ENCODE measurements at regions not wholly inside any gene's neighbourhood (a gene's known extent, or its start where the extent isn't known, plus 50 kb on each side); places are given as distances from the start of the nearest gene placed in this dataset.

- TF ChIP-seq CTCF (IDR thresholded peaks at IDR 0.05; ENCODE audit: low read length) = no peak
- no peak for TF ChIP-seq EZH2 (IDR thresholded peaks at IDR 0.05; ENCODE audit: borderline replicate concordance, low read length)
These were observed 473.4 kb downstream of the PCDH7 start for GRCh38 chr4:31193521-31193920.

Measured in OCI-LY1 (cell line).